H1 (cell line): ENCODE measurements at regions not wholly inside any gene's neighbourhood (a gene's known extent, or its start where the extent isn't known, plus 50 kb on each side); places are given as distances from the start of the nearest gene placed in this dataset.
A peak's percentile ranks its signal among the peaks of the same experiment; 100 is the strongest.

Experiments used
- CTCF ChIA-PET: fragments of 300-600 bp; sonication (Branson Sonifier 250); formaldehyde crosslinking; loops from one replicate; lab custom pipeline; 2021; ENCODE audit not compliant: partially characterized antibody; lab: Charles Lee
- POLR2A ChIA-PET: fragments of 300-600 bp; sonication (Branson Sonifier 250); formaldehyde crosslinking; loops from one replicate; lab custom pipeline; 2021; ENCODE audit warnings: inconsistent platforms; ENCODE audit not compliant: partially characterized antibody; lab: Charles Lee
- DNase-seq, 2 experiments: peaks; one replicate each; pipeline versions ENCODE4 v3.0.0 to v3.0.0-alpha.2; 2010 to 2022; ENCODE audit warnings: low spot score in 2 of 2, low read depth in 1 of 2, mixed read lengths in 1 of 2
- FAIRE-seq: peaks from 2 replicates; lab custom pipeline; 2011; peaks lifted over from hg19 to GRCh38; lab: Jason Lieb, UNC
- H2AFZ ChIP-seq: 2 replicates; pipeline ENCODE4 v1.8.1; 2012; ENCODE audit warnings: low read length, inconsistent platforms
- H2AK5ac ChIP-seq: 2 replicates; pipeline ENCODE4 v1.6.1; 2013; ENCODE audit warnings: low read depth, low read length
- H2BK120ac ChIP-seq: replicated peaks from 2 replicates; pipeline ENCODE3; 2013; ENCODE audit warnings: low read depth, low read length, inconsistent platforms
- H2BK12ac ChIP-seq: 2 replicates; pipeline ENCODE4 v1.6.1; 2013; ENCODE audit warnings: low read depth, low read length
- H2BK15ac ChIP-seq: 2 replicates; pipeline ENCODE4 v1.6.1; 2013; ENCODE audit warnings: low read length
- H2BK20ac ChIP-seq: 2 replicates; pipeline ENCODE4 v1.6.1; 2013; ENCODE audit warnings: low read length
- H2BK5ac ChIP-seq: 2 replicates; pipeline ENCODE4 v1.6.1; 2013; ENCODE audit warnings: low read depth, low read length
- H3K14ac ChIP-seq: 2 replicates; pipeline ENCODE4 v1.6.1; 2013; ENCODE audit warnings: inconsistent platforms; ENCODE audit not compliant: insufficient read length
- H3K18ac ChIP-seq: 2 replicates; pipeline ENCODE4 v1.6.1; 2013; ENCODE audit warnings: low read length; ENCODE audit errors: extremely low read depth
- H3K23ac ChIP-seq: 2 replicates; pipeline ENCODE4 v1.6.1; 2013; ENCODE audit warnings: inconsistent platforms; ENCODE audit not compliant: insufficient read length
- H3K23me2 ChIP-seq: 2 replicates; pipeline ENCODE4 v1.6.1; 2013; ENCODE audit warnings: low read depth, low read length
- H3K27ac ChIP-seq: 2 replicates; pipeline ENCODE4 v1.6.1; 2011; ENCODE audit warnings: low read depth, low read length, inconsistent platforms
- H3K27me3 ChIP-seq, 4 experiments: replicated peaks in 1 of 4; 1 replicate in 1 of 4; 2 replicates in 3 of 4; pipeline versions ENCODE4 v1.6.1 to v1.8.1; 2011 to 2013; ENCODE audit warnings: low read length in 3 of 4, mild to moderate bottlenecking in 3 of 4, inconsistent platforms in 2 of 4, mixed read lengths in 2 of 4, moderate library complexity in 1 of 4; ENCODE audit not compliant: control insufficient read depth in 3 of 4, insufficient read depth in 3 of 4; ENCODE audit errors: extremely low read depth in 1 of 4
- H3K36me3 ChIP-seq, 4 experiments: 2 replicates each; pipeline versions ENCODE4 v1.6.1 to v1.8.1; 2011 to 2013; ENCODE audit warnings: mild to moderate bottlenecking in 4 of 4, low read length in 3 of 4, moderate library complexity in 2 of 4, control low read depth in 1 of 4, inconsistent platforms in 1 of 4; ENCODE audit not compliant: insufficient read depth in 4 of 4, control insufficient read depth in 2 of 4
- H3K4ac ChIP-seq: replicated peaks from 2 replicates; pipeline ENCODE3; 2013; ENCODE audit warnings: low read length, low read depth, mixed read lengths, inconsistent platforms; ENCODE audit not compliant: insufficient read length
- H3K4me1 ChIP-seq, 4 experiments: replicated peaks in 1 of 4; 1 replicate in 1 of 4; 2 replicates in 3 of 4; pipeline versions ENCODE4 v1.6.1 to v1.8.1; 2011 to 2013; ENCODE audit warnings: low read length in 3 of 4, inconsistent platforms in 2 of 4, mixed read lengths in 1 of 4; ENCODE audit not compliant: insufficient read depth in 4 of 4, control insufficient read depth in 3 of 4
- H3K4me2 ChIP-seq, 2 experiments: 2 replicates each; pipeline versions ENCODE4 v1.6.1 to v1.8.1; 2011 to 2013; ENCODE audit warnings: low read depth in 2 of 2, low read length in 2 of 2, control low read depth in 1 of 2, inconsistent platforms in 1 of 2, mild to moderate bottlenecking in 1 of 2; ENCODE audit not compliant: insufficient read depth in 1 of 2
- H3K4me3 ChIP-seq, 4 experiments: fragments of 200-600, 300-600 bp in 1 of 4; sonication (generic), shearing (Covaris generic), sonication (Bioruptor Twin) in 1 of 4; 2 replicates each; pipeline versions ENCODE4 v1.5.1 to v1.8.1; 2011 to 2016; ENCODE audit warnings: low read length in 4 of 4, low read depth in 3 of 4, control low read depth in 2 of 4, inconsistent platforms in 2 of 4, mild to moderate bottlenecking in 2 of 4, mixed read lengths in 1 of 4, moderate library complexity in 1 of 4; ENCODE audit not compliant: insufficient read depth in 2 of 4; ENCODE audit errors: extremely low read depth in 1 of 4
- H3K56ac ChIP-seq: replicated peaks from 2 replicates; pipeline ENCODE3; 2013; ENCODE audit warnings: low read depth, mild to moderate bottlenecking, mixed read lengths, low read length, inconsistent platforms; ENCODE audit not compliant: insufficient read length
- H3K79me1 ChIP-seq: 2 replicates; pipeline ENCODE4 v1.6.1; 2013; ENCODE audit warnings: low read depth, low read length, control low read depth
- H3K79me2 ChIP-seq, 2 experiments: 2 replicates each; pipeline versions ENCODE4 v1.6.1 to v1.8.1; 2012 to 2013; ENCODE audit warnings: low read length in 2 of 2, mild to moderate bottlenecking in 2 of 2, inconsistent platforms in 1 of 2; ENCODE audit not compliant: insufficient read depth in 2 of 2, control insufficient read depth in 1 of 2
- H3K9ac ChIP-seq, 4 experiments: replicated peaks in 1 of 4; 1 replicate in 1 of 4; 2 replicates in 3 of 4; pipeline versions ENCODE4 v1.6.1 to v1.8.1; 2011 to 2013; ENCODE audit warnings: low read depth in 3 of 4, low read length in 3 of 4, control low read depth in 2 of 4, mild to moderate bottlenecking in 2 of 4, moderate library complexity in 2 of 4, inconsistent platforms in 1 of 4; ENCODE audit errors: extremely low read depth in 1 of 4
- H3K9me3 ChIP-seq, 2 experiments: 2 replicates each; pipeline versions ENCODE4 v1.6.1 to v1.8.1; 2012 to 2013; ENCODE audit warnings: mild to moderate bottlenecking in 2 of 2, moderate library complexity in 2 of 2, control low read depth in 1 of 2, inconsistent platforms in 1 of 2, low read depth in 1 of 2, low read length in 1 of 2, mixed read lengths in 1 of 2; ENCODE audit not compliant: insufficient read depth in 2 of 2
- H4K20me1 ChIP-seq, 2 experiments: replicated peaks in 1 of 2; 2 replicates each; pipeline versions ENCODE3 to v1.8.1; 2011 to 2013; ENCODE audit warnings: inconsistent platforms in 2 of 2, low read length in 2 of 2, mild to moderate bottlenecking in 1 of 2; ENCODE audit not compliant: insufficient read depth in 2 of 2, control insufficient read depth in 1 of 2
- H4K5ac ChIP-seq: 2 replicates; pipeline ENCODE4 v1.6.1; 2013; ENCODE audit warnings: low read length, low read depth, mixed read lengths, inconsistent platforms; ENCODE audit not compliant: insufficient read length
- H4K8ac ChIP-seq: 2 replicates; pipeline ENCODE4 v1.8.0; 2013; ENCODE audit warnings: mild to moderate bottlenecking, moderate library complexity, low read length, inconsistent platforms; ENCODE audit not compliant: insufficient read depth; ENCODE audit errors: extremely low read depth
- H4K91ac ChIP-seq: replicated peaks from 2 replicates; pipeline ENCODE3; 2013; ENCODE audit warnings: low read length, mixed read lengths, inconsistent platforms; ENCODE audit not compliant: insufficient read length
- E2F6 ChIP-seq: IDR thresholded peaks from 2 replicates; pipeline ENCODE4 v1.6.1; 2012; ENCODE audit warnings: inconsistent platforms
- TBP ChIP-seq: IDR thresholded peaks from 2 replicates; pipeline ENCODE4 v1.6.1; 2011; ENCODE audit warnings: low read depth, low read length, improper control_type of control experiment
- WGBS, 2 experiments: shearing (Covaris generic) in 1 of 2; methylation state at CpG; one replicate each; pipeline versions ENCODE4 v1.1.6 to v1.1.7; 2013 to 2015; ENCODE audit warnings: low lambda C conversion rate in 2 of 2, mixed read lengths in 2 of 2, inconsistent platforms in 1 of 2, low coverage in 1 of 2, missing lambda C conversion rate in 1 of 2; ENCODE audit not compliant: insufficient replicate concordance in 2 of 2, insufficient coverage in 1 of 2, insufficient read length in 1 of 2; ENCODE audit errors: extremely low coverage in 1 of 2, missing lambda C conversion rate in 1 of 2; 5-methylcytosine and 5-hydroxymethylcytosine counted together

- FAIRE-seq, result no peak
- H3K4me1 ChIP-seq, result peaks cover 0 to 5% (median 0%) of the 10 kb centered on the region in 4 experiments; a peak in 1 of 7 replicates
- H3K56ac ChIP-seq, result no peak overlapping the region
Observed at GRCh38 chr12:124463341-124463921, 104.0 kb downstream of the NCOR2 start.

More at GRCh38 chr12:124463341-124463921, 104.0 kb downstream of the NCOR2 start:
- Histone ChIP-seq H4K91ac (no peak overlapping the region), H3K36me3 (peaks cover 12 to 48% (median 34%) of the 10 kb centered on the region in 4 experiments; a peak in 7 of 8 replicates), H3K4ac (no peak overlapping the region), H3K14ac (no peak overlapping the region), H2BK15ac (no peak overlapping the region), H2AK5ac (no peak overlapping the region), H4K8ac (no peak overlapping the region; the same call in none of the 2 replicates), H2AFZ (no peak overlapping the region), H2BK5ac (no peak overlapping the region; the same call in 1 of the 2 replicates), H2BK20ac (no peak overlapping the region), H3K9me3 (no peaks in the 10 kb centered on the region; a peak in 1 of 4 replicates), H3K79me1 (peaks cover 13% of the 10 kb centered on the region), H3K4me3 (no peak overlapping the region), H3K18ac (no peak overlapping the region), H2BK120ac (no peak overlapping the region), H3K9ac (no peak overlapping the region), H4K5ac (no peak overlapping the region), H3K4me2 (no peak overlapping the region), H2BK12ac (no peak overlapping the region), H3K79me2 (peaks cover 3 to 18% of the 10 kb centered on the region in 2 experiments; a peak in 3 of 4 replicates), H4K20me1 (peaks cover 14 to 16% of the 10 kb centered on the region in 2 experiments), H3K27me3 (no peaks in the 10 kb centered on the region), H3K27ac (no peak overlapping the region), H3K23me2 (peaks cover 7% of the 10 kb centered on the region; the same call in 1 of the 2 replicates), H3K23ac (no peak overlapping the region)
- CTCF ChIA-PET, result no interaction called here
- DNase-seq, result no peak
- POLR2A ChIA-PET, result interaction anchor here (2.0 kb wide), 1 partner anchor 9 kb away, joined by 5 read pairs; no protein-coding TSS in a partner anchor
- WGBS, 2 experiments, result 79% methylated on average over 22 of the region's 23 CpGs; no CpG with 5 or more reads in 1 of the 2 experiments
- TF ChIP-seq E2F6, result peak; percentile 56; the same call in 1 of the 2 replicates
- no peak for TF ChIP-seq TBP
